ENCODE measurements at regions not wholly inside any gene's neighbourhood (a gene's known extent, or its start where the extent isn't known, plus 50 kb on each side); places are given as distances from the start of the nearest gene placed in this dataset.

DNA sequence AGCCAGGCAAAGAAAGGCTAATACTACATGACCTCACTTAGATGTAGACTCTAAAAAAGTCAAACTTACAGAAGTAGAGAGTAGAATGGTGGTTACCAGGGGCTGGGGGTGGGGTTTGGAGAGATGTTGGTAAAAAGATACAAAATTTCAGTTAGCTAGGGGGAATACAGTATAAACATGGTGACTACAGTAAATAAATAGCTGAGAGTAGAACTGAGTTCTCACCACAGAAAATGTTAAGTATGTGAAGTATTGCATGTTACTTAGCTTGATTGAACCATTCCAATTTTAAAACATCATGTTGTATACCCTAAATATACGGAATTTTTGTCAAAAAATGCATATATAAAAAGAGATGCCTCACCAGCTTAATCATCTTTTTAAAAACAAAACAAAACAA lies 67.5 kb upstream of the DOCK9 start:
- H3K36me3 ChIP-seq (ENCODE audit: control insufficient read depth in 2 of 2, extremely low read depth in 1 of 2, insufficient read depth in 2 of 2, low read length in 2 of 2), result peaks cover 0 to 1% of the 10 kb centered on the region in 2 experiments
- H3K9me3 ChIP-seq (ENCODE audit: control insufficient read depth, low read depth, low read length), result no peaks in the 10 kb centered on the region
- H3K79me2 ChIP-seq (ENCODE audit: control insufficient read depth, insufficient read depth, low read length), result peaks cover 68% of the 10 kb centered on the region
- DNase-seq (ENCODE audit: low read depth, low spot score) (no peak), FAIRE-seq (no peak)
- peaks cover 47% of the 10 kb centered on the region for H3K4me1 ChIP-seq (ENCODE audit: control insufficient read depth, extremely low read depth, insufficient read depth, low read length)
- no peak overlapping the region for H2AFZ ChIP-seq (ENCODE audit: control insufficient read depth, low read length)
- H3K4me2 ChIP-seq (ENCODE audit: control insufficient read depth, extremely low read depth, insufficient read depth, low read depth, low read length), result no peak overlapping the region
- H3K27me3 ChIP-seq (ENCODE audit: control insufficient read depth, extremely low read depth, insufficient read depth, low read length), result no peaks in the 10 kb centered on the region
- no peak overlapping the region for H3K4me3 ChIP-seq (ENCODE audit: control insufficient read depth in 2 of 3, extremely low read depth in 1 of 3, insufficient read depth in 2 of 3, low read depth in 1 of 3, low read length in 3 of 3)
- no peaks in the 10 kb centered on the region for H3K9me1 ChIP-seq (ENCODE audit: control insufficient read depth, extremely low read depth, insufficient read depth, low read length)
- dilution Hi-C loops (cut with MboI; ENCODE audit: extremely low pct_ligation_motif_present, low sequenced_read_pairs), result no loop called here
- no peak for TF ChIP-seq EZH2 (IDR thresholded peaks at IDR 0.05; ENCODE audit: low read length)
- TF ChIP-seq, protein P1, sequence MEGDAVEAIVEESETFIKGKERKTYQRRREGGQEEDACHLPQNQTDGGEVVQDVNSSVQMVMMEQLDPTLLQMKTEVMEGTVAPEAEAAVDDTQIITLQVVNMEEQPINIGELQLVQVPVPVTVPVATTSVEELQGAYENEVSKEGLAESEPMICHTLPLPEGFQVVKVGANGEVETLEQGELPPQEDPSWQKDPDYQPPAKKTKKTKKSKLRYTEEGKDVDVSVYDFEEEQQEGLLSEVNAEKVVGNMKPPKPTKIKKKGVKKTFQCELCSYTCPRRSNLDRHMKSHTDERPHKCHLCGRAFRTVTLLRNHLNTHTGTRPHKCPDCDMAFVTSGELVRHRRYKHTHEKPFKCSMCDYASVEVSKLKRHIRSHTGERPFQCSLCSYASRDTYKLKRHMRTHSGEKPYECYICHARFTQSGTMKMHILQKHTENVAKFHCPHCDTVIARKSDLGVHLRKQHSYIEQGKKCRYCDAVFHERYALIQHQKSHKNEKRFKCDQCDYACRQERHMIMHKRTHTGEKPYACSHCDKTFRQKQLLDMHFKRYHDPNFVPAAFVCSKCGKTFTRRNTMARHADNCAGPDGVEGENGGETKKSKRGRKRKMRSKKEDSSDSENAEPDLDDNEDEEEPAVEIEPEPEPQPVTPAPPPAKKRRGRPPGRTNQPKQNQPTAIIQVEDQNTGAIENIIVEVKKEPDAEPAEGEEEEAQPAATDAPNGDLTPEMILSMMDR (optimal IDR thresholded peaks at IDR 0.05 in 1 of 3, IDR thresholded peaks at IDR 0.05 in 1 of 3, conservative IDR thresholded peaks at IDR 0.05 in 1 of 3; ENCODE audit: extremely low read depth in 1 of 3, insufficient read depth in 2 of 3, low read length in 3 of 3), result no peak
- peak overlapping the region; percentile 15 for H3K27ac ChIP-seq (ENCODE audit: control insufficient read depth, insufficient read depth, low read length)
- H3K9ac ChIP-seq (ENCODE audit: control insufficient read depth, extremely low read depth, insufficient read depth, low read length), result peak overlapping the region; percentile 66
- no peaks in the 10 kb centered on the region for H4K20me1 ChIP-seq (ENCODE audit: control insufficient read depth, extremely low read depth, insufficient read depth, low read length)

DNA sequence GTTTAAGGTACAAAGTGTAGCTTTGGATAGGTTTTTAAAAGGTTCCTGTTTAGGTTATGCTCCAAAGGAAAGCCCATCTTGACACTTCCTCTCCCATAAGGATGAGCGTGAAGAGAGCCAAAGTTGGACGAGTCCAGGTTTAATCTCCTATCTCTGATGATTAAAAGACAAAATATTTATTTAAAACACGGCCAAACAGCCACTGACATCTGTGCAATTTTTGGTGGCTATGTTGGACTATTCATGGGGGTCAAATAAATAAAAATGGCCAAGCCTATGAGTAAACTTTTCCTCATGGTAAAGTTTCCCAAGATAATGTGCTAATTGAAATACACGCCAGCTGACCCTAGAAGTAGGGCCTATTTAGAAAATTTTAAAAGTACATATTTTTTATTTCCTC lies 69.0 kb upstream of the DOCK9 start:
- Histone ChIP-seq H3K9ac (ENCODE audit: control insufficient read depth, extremely low read depth, insufficient read depth, low read length) (peak overlapping the region; percentile 66), H3K79me2 (ENCODE audit: control insufficient read depth, insufficient read depth, low read length) (peaks cover 66% of the 10 kb centered on the region), H3K9me3 (ENCODE audit: control insufficient read depth, low read depth, low read length) (no peaks in the 10 kb centered on the region), H3K4me2 (ENCODE audit: control insufficient read depth, extremely low read depth, insufficient read depth, low read depth, low read length) (peak overlapping the region; percentile 61), H3K4me1 (ENCODE audit: control insufficient read depth, extremely low read depth, insufficient read depth, low read length) (peaks cover 49% of the 10 kb centered on the region), H3K9me1 (ENCODE audit: control insufficient read depth, extremely low read depth, insufficient read depth, low read length) (no peaks in the 10 kb centered on the region), H2AFZ (ENCODE audit: control insufficient read depth, low read length) (no peak overlapping the region), H4K20me1 (ENCODE audit: control insufficient read depth, extremely low read depth, insufficient read depth, low read length) (no peaks in the 10 kb centered on the region), H3K27ac (ENCODE audit: control insufficient read depth, insufficient read depth, low read length) (peak overlapping the region; percentile 73), H3K27me3 (ENCODE audit: control insufficient read depth, extremely low read depth, insufficient read depth, low read length) (no peaks in the 10 kb centered on the region), H3K4me3 (ENCODE audit: control insufficient read depth in 2 of 3, extremely low read depth in 1 of 3, insufficient read depth in 2 of 3, low read depth in 1 of 3, low read length in 3 of 3) (peak overlapping the region in 2 of 3 experiments; percentile 6 to 45), H3K36me3 (ENCODE audit: control insufficient read depth in 2 of 2, extremely low read depth in 1 of 2, insufficient read depth in 2 of 2, low read length in 2 of 2) (no peaks in the 10 kb centered on the region)
- TF ChIP-seq EZH2 (IDR thresholded peaks at IDR 0.05; ENCODE audit: low read length), result no peak
- TF ChIP-seq, protein P1 (optimal IDR thresholded peaks at IDR 0.05 in 1 of 3, IDR thresholded peaks at IDR 0.05 in 1 of 3, conservative IDR thresholded peaks at IDR 0.05 in 1 of 3; ENCODE audit: extremely low read depth in 1 of 3, insufficient read depth in 2 of 3, low read length in 3 of 3), result no peak
- no peak for FAIRE-seq
- dilution Hi-C loops (cut with MboI; ENCODE audit: extremely low pct_ligation_motif_present, low sequenced_read_pairs), result no loop called here
- no peak for DNase-seq (ENCODE audit: low read depth, low spot score)
